ENCODE measurements at regions not wholly inside any gene's neighbourhood (a gene's known extent, or its start where the extent isn't known, plus 50 kb on each side); places are given as distances from the start of the nearest gene placed in this dataset.
A peak's percentile ranks its signal among the peaks of the same experiment; 100 is the strongest.

DNA sequence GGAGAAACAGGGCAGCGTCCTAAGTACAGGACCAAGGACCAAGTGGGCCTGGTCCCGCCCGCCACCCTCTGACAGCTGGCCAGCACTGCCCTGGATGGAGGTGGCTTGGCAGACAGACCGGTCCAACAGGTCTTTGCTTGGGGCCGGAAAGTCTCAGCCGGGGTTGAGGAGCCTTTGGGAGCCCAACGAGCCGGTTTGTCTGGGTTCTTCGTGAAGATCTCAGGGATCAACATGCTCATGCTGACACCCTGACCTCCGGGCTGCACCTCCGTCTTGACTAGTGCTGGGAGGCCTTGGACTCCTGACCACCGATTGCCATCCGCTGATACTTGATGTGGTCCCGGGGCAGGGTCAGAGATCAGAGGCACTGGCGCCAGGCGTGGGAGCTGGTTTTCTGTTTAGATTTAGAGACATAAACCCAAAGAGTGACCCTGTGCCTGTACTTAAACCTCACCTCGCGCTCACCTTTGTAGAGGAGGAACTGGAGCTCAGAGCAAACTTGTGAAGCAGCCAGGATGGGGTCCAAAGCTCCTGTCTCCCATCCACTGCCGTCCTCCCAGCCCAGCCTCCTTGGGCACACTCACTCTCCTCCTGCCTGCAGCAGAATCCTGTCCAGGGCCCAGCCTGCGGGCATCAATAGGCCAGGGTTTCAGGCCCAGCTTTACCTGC is 92.1 kb upstream of the GSE1 start (continued):
- TF ChIP-seq, protein P1, sequence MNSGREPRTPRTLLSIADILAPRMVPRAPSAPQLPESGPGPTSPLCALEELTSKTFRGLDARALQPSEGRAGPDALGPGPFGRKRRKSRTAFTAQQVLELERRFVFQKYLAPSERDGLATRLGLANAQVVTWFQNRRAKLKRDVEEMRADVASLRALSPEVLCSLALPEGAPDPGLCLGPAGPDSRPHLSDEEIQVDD (CRISPR knock-in tag; IDR thresholded peaks at IDR 0.05; ENCODE audit: borderline replicate concordance) = 0 out of 2 replicates have a peak, but pooled peaks have one; percentile 26
- TF ChIP-seq ZFYVE20 (CRISPR knock-in tag; IDR thresholded peaks at IDR 0.05; ENCODE audit: borderline replicate concordance, low read depth) (no peak), RNF219 (CRISPR knock-in tag; IDR thresholded peaks at IDR 0.05) (no peak), MEF2D (CRISPR knock-in tag; IDR thresholded peaks at IDR 0.05) (peak; percentile 88), ZNF564 (CRISPR knock-in tag; IDR thresholded peaks at IDR 0.05) (0 out of 2 replicates have a peak, but pooled peaks have one; percentile 49), IKZF5 (CRISPR knock-in tag; IDR thresholded peaks at IDR 0.05) (no peak), PAX8 (CRISPR knock-in tag; IDR thresholded peaks at IDR 0.05; ENCODE audit: borderline replicate concordance) (no peak), DPF2 (CRISPR knock-in tag; IDR thresholded peaks at IDR 0.05; ENCODE audit: borderline replicate concordance, low read depth) (peak; percentile 49; the same call in 1 of the 2 replicates), RCOR2 (CRISPR knock-in tag; IDR thresholded peaks at IDR 0.05) (no peak), ZNF124 (CRISPR knock-in tag; IDR thresholded peaks at IDR 0.05) (no peak), ZNF432 (CRISPR knock-in tag; IDR thresholded peaks at IDR 0.05; ENCODE audit: borderline replicate concordance) (no peak), ATF6 (CRISPR knock-in tag; conservative IDR thresholded peaks at IDR 0.05) (no peak), CENPX (CRISPR knock-in tag; IDR thresholded peaks at IDR 0.05) (no peak)
- TF ChIP-seq, protein P2, sequence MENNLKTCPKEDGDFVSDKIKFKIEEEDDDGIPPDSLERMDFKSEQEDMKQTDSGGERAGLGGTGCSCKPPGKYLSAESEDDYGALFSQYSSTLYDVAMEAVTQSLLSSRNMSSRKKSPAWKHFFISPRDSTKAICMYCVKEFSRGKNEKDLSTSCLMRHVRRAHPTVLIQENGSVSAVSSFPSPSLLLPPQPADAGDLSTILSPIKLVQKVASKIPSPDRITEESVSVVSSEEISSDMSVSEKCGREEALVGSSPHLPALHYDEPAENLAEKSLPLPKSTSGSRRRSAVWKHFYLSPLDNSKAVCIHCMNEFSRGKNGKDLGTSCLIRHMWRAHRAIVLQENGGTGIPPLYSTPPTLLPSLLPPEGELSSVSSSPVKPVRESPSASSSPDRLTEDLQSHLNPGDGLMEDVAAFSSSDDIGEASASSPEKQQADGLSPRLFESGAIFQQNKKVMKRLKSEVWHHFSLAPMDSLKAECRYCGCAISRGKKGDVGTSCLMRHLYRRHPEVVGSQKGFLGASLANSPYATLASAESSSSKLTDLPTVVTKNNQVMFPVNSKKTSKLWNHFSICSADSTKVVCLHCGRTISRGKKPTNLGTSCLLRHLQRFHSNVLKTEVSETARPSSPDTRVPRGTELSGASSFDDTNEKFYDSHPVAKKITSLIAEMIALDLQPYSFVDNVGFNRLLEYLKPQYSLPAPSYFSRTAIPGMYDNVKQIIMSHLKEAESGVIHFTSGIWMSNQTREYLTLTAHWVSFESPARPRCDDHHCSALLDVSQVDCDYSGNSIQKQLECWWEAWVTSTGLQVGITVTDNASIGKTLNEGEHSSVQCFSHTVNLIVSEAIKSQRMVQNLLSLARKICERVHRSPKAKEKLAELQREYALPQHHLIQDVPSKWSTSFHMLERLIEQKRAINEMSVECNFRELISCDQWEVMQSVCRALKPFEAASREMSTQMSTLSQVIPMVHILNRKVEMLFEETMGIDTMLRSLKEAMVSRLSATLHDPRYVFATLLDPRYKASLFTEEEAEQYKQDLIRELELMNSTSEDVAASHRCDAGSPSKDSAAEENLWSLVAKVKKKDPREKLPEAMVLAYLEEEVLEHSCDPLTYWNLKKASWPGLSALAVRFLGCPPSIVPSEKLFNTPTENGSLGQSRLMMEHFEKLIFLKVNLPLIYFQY (CRISPR knock-in tag; IDR thresholded peaks at IDR 0.05; ENCODE audit: borderline replicate concordance) = peak; percentile 46; the same call in 1 of the 2 replicates
- TF ChIP-seq, protein P3, sequence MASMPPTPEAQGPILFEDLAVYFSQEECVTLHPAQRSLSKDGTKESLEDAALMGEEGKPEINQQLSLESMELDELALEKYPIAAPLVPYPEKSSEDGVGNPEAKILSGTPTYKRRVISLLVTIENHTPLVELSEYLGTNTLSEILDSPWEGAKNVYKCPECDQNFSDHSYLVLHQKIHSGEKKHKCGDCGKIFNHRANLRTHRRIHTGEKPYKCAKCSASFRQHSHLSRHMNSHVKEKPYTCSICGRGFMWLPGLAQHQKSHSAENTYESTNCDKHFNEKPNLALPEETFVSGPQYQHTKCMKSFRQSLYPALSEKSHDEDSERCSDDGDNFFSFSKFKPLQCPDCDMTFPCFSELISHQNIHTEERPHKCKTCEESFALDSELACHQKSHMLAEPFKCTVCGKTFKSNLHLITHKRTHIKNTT (CRISPR knock-in tag; IDR thresholded peaks at IDR 0.05) = no peak
- TF ChIP-seq, protein P4, sequence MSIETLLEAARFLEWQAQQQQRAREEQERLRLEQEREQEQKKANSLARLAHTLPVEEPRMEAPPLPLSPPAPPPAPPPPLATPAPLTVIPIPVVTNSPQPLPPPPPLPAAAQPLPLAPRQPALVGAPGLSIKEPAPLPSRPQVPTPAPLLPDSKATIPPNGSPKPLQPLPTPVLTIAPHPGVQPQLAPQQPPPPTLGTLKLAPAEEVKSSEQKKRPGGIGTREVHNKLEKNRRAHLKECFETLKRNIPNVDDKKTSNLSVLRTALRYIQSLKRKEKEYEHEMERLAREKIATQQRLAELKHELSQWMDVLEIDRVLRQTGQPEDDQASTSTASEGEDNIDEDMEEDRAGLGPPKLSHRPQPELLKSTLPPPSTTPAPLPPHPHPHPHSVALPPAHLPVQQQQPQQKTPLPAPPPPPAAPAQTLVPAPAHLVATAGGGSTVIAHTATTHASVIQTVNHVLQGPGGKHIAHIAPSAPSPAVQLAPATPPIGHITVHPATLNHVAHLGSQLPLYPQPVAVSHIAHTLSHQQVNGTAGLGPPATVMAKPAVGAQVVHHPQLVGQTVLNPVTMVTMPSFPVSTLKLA (IDR thresholded peaks at IDR 0.05) = no peak
